ENCODE measurements at regions not wholly inside any gene's neighbourhood (a gene's known extent, or its start where the extent isn't known, plus 50 kb on each side); places are given as distances from the start of the nearest gene placed in this dataset.
"Not testable (repeated sequence)": the region's sequence is repeated elsewhere in the genome, so short reads cannot be mapped to it uniquely, and the experiment has no call there.

DNA sequence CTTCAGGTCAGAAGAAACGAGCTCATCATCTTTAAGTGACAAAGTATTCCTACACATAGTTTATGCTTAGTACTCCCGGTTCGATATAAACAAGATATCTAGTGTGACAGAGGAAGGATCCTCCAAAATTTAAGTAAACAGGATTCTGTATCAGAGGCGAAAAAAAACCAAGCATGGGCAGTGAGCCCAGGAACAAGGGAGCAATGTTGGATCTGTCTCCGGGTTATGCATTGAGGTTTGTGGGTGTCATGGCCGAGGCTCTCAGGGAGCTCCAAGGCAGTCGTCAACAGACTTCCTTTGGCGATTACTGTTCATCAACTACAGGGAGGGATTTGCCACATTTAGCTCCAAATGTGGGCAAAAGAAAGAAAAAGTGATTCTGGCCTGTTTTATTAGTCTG lies 319.5 kb downstream of the CBLN4 start:
- DNase-seq (ENCODE audit: low read depth in 2 of 2), result no peak

- no peak for DNase-seq (ENCODE audit: low read depth in 2 of 2)
These were observed 319.9 kb downstream of the CBLN4 start for GRCh38 chr20:55685425-55685824.

- DNase-seq (ENCODE audit: low read depth in 2 of 2), result no peak
These were observed 320.7 kb downstream of the CBLN4 start for GRCh38 chr20:55684578-55684977.

DNA sequence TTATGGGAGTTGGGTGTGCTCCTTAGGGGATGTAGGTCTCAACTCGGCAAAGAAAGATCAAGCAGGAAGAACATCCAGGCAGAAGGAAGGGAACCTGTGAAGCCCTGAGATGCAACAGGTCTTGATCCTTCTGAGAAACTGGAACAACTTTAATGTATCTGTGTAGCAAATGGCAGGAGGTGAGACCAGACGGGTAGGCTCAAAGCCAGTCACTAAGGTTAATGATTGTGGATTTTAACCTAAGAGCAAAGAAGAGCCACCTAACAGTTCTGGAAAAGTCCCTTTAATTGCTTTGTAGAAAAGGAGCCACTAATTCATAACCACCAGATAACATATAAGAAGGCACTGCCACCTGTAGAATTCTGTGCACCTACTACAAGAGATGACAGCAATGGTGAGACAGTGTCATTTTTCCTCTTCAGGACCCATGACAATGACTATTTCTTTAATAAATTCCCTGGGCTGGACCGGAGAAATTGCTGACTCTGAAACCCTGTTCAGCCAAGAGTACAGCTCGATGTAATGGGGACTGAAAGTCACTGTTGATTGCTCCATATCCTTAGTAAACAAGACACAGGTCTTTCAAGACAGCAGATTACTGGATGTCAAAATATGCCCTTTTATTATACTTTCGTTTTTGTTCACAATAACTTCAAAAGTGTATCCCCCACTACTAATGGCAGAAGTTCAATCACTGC lies 326.2 kb downstream of the CBLN4 start:
- DNase-seq (ENCODE audit: low read depth in 2 of 2), result no peak

GRCh38 chr20:55678126-55678525 lies 327.2 kb downstream of the CBLN4 start:
- no peak for DNase-seq (ENCODE audit: low read depth in 2 of 2)

DNA sequence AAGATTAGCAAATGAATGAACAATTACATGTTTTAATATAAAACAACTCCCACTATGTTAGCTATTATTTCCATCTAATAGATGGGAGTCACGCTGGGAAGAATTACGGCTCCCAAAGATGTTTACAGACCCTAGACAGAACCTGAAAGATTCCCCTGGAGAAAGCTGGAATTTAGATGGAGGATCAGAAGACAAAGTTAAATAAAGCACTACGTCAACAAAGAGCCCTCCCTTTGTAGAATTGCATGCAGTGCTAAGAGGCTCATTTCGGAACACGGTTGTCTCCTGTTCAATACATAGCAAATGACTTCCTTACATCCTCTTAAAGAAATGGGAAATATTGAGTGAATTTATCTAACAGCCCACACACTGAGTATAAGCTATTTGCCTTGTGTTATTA lies 328.3 kb downstream of the CBLN4 start:
- no peak for DNase-seq (ENCODE audit: low read depth in 2 of 2)

GRCh38 chr20:55676097-55676496 lies 329.2 kb downstream of the CBLN4 start:
- DNase-seq (ENCODE audit: low read depth in 2 of 2), result no peak

DNA sequence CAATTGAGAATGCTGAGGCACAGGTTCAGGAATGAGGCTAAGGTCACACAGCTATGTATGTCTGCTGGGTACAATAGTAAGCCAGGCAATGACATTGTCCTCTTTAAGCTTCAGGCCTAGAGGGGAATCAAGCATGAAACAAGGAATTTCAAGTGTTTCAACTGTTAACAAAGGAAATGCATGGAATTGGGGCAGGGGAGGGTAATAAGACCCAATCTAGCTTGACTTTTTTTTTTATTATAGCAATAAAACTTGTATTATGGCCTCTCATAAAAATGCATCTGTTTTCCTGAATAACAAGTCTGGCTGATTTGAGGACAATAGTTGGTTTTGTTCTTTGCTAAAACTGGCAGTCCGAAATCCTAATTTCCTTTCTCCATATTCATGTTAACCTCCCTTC lies 336.7 kb downstream of the CBLN4 start:
- no peak for DNase-seq (ENCODE audit: low read depth in 2 of 2)

GRCh38 chr20:55667955-55668354 lies 337.4 kb downstream of the CBLN4 start:
- DNase-seq (ENCODE audit: low read depth in 2 of 2), result no peak

DNA sequence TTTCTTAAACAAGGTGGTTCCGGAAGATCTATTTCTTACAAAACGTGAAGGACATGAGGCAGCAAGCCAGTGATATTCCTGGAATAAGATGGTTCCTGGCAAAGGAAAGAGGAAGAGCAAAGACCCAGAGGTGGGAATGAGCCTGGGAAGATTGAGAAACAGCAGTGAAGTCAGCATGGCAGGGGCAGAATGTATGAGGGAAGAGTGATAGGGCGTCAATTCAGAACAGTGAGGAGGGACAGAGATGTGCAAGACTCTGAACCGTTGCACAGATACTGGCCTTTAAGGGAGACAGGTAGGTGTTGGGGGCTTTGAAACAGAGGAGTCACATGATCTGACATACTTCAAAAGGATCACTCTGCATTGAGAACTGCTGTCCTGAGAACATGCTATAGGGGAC lies 338.3 kb downstream of the CBLN4 start:
- DNase-seq (ENCODE audit: low read depth in 2 of 2), result no peak

GRCh38 chr20:55656231-55656775 lies 349.0 kb downstream of the CBLN4 start:
- no peak for DNase-seq (ENCODE audit: low read depth in 2 of 2)

GRCh38 chr20:55650657-55651360 lies 354.5 kb downstream of the CBLN4 start:
- no peak for DNase-seq (ENCODE audit: low read depth in 2 of 2)

- DNase-seq (ENCODE audit: low read depth in 2 of 2), result no peak
These were observed 356.1 kb downstream of the CBLN4 start for GRCh38 chr20:55649254-55649653.

GRCh38 chr20:55646851-55647250 lies 358.5 kb downstream of the CBLN4 start:
- DNase-seq (ENCODE audit: low read depth in 2 of 2), result no peak

DNA sequence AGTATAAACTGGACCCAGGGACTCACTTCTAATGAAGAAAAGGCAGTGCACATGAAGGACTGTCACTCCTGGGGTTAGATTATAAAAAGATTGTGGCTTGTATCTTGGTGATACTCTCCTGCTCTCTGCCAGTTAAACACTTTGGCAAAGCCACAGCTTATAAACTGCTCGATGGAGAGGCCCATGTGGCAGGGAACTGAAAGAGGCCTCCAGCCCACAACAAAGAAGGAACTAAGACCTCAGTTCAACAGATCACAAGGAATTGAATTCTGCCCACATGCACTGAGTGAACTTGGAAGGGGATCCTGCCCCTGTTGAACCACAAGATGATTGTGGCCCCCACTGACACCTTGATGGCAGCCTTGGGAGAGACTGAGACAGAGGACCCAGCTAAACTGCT lies 363.8 kb downstream of the CBLN4 start:
- DNase-seq (ENCODE audit: low read depth in 2 of 2), result no peak

DNA sequence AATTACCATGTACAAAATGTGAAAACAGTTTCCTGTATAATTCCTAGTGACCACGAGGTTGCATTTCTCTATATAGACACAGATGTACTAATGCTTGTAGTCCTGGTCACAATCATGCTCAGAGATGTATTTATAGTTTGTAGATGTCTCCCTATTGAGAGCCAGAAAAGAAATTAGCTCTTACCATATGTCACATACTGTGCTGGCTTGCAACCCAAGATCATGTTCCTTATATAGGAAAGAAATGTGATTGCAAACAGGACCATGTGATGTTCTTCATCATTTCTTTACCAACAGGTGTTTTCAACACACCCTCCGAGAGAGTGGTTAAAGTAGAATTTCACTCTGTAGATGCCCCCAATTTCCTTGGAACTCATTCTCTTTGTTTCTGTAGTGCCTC lies 369.4 kb downstream of the CBLN4 start:
- DNase-seq (ENCODE audit: low read depth in 2 of 2), result no peak

GRCh38 chr20:55632592-55632991 lies 372.7 kb downstream of the CBLN4 start:
- no peak for DNase-seq (ENCODE audit: low read depth in 2 of 2)

GRCh38 chr20:55629143-55629542 lies 376.2 kb downstream of the CBLN4 start:
- DNase-seq (ENCODE audit: low read depth in 2 of 2), result not testable (repeated sequence)

DNA sequence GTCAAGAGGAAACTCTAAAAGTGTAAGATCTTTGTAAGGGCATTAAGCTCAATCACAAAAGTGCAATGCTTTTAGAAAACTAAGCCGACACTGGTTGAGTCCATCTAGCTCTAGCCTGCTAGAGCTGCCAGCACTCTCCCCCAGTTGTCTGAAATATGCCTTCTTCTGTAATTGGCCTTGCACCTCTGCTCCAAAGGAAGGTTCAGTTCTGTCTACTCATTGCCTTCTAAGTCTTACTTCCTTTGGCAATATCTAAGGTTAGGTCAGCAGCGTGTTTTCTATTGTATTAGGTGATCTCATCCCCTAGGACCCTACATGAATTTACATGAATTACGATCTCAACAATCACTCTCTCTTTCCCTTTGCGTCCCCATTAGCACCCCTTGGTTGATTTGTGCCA lies 378.6 kb downstream of the CBLN4 start:
- no peak for DNase-seq (ENCODE audit: low read depth in 2 of 2)

DNA sequence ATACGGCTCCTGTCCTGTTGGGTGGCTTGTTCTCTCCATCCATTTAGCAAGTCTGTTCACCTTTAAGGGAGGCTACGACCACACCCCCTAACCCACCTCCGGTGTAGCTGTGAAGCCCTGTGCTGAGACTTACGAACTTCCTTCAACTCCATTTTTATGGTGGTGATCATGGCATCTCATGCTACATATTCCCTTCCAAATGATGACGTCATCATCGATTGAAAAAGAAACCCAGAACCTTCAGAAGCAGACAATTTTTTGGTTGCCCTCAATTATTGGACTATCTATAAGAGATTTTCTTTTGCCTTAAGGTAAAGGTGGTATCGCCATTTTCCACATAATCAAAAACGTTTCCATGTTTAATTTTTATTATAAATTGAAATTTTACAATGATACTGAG lies 389.0 kb downstream of the CBLN4 start:
- no peak for DNase-seq (ENCODE audit: low read depth in 2 of 2)

DNA sequence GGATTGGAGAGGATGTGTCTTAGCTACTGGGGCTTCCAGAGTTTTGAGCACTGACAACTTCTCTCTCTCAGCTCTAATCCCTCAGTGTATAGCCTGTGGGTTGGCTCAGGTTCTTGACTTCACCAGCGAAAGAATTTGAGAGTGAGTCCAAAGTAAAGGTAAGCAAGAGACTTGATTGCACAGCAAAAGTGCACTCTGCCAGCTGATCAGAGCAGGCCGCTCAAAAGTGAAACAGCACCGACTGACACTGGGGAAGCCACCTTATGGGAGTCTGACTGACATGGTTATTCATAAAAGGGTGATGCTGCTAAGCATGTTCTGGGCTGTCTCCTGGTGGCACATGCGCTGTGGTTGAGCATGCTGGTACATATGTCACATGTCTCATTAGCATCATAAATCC lies 389.5 kb downstream of the CBLN4 start:
- DNase-seq (ENCODE audit: low read depth in 2 of 2), result no peak

GRCh38 chr20:55614220-55614757 lies 391.0 kb downstream of the CBLN4 start:
- no peak for DNase-seq (ENCODE audit: low read depth in 2 of 2)

- no peak for DNase-seq (ENCODE audit: low read depth in 2 of 2)
These were observed 394.6 kb downstream of the CBLN4 start for GRCh38 chr20:55610756-55611155.
